ENCODE measurements at regions not wholly inside any gene's neighbourhood (a gene's known extent, or its start where the extent isn't known, plus 50 kb on each side); places are given as distances from the start of the nearest gene placed in this dataset.

- H3K27ac ChIP-seq (ENCODE audit: low read depth) = no peak overlapping the region
- no peaks in the 10 kb centered on the region for H3K36me3 Mint-ChIP-seq (ENCODE audit: low read depth)
- H3K4me3 ChIP-seq = no peak overlapping the region
- no peak overlapping the region for H3K4me2 ChIP-seq
- H2AFZ ChIP-seq = no peak overlapping the region
- no peaks in the 10 kb centered on the region for H3K4me1 ChIP-seq (ENCODE audit: insufficient read depth)
- no peaks in the 10 kb centered on the region for H3K4me1 Mint-ChIP-seq
- H3K79me2 ChIP-seq (replicated peaks; ENCODE audit: insufficient read depth) = no peaks in the 10 kb centered on the region
- H3K27me3 ChIP-seq (ENCODE audit: insufficient read depth) = no peaks in the 10 kb centered on the region
- H3K27me3 Mint-ChIP-seq (ENCODE audit: insufficient read depth, low read depth, poor library complexity) = no peaks in the 10 kb centered on the region
- H3K27ac Mint-ChIP-seq = no peak overlapping the region
- TF ChIP-seq ZNF114 (CRISPR knock-in tag; IDR thresholded peaks at IDR 0.05) = no peak
- TF ChIP-seq CREB1 (CRISPR knock-in tag; IDR thresholded peaks at IDR 0.05; ENCODE audit: low read depth) = no peak
- TF ChIP-seq ZNF331 (CRISPR knock-in tag; IDR thresholded peaks at IDR 0.05; ENCODE audit: low read depth) = no peak
- no peak for TF ChIP-seq ETS1 (IDR thresholded peaks at IDR 0.05)
- no peak for TF ChIP-seq ZNF462 (CRISPR knock-in tag; IDR thresholded peaks at IDR 0.05)
- no peaks in the 10 kb centered on the region for H3F3A ChIP-seq (replicated peaks; ENCODE audit: low read depth)
- DNase-seq (ENCODE audit: low spot score) (no peak), ATAC-seq (no peak)
- no peaks in the 10 kb centered on the region for H4K20me1 ChIP-seq (replicated peaks; ENCODE audit: insufficient read depth)
- no peaks in the 10 kb centered on the region for H3K9me3 Mint-ChIP-seq
- no peaks in the 10 kb centered on the region for H3K9me2 ChIP-seq (ENCODE audit: insufficient read depth)
- no peak overlapping the region for H3K4me3 Mint-ChIP-seq
- no peaks in the 10 kb centered on the region for H3K36me3 ChIP-seq (ENCODE audit: insufficient read depth)
Measured at GRCh38 chr2:188751816-188752215, 222.4 kb upstream of the COL3A1 start.

- H3K36me3 ChIP-seq (ENCODE audit: insufficient read depth) = no peaks in the 10 kb centered on the region
- no peak overlapping the region for H3K4me3 ChIP-seq
- Mint-ChIP-seq H3K4me3 (no peak overlapping the region), H3K9me3 (no peaks in the 10 kb centered on the region; the same call in 2 of the 3 replicates), H3K27ac (no peak overlapping the region), H3K4me1 (no peaks in the 10 kb centered on the region), H3K36me3 (ENCODE audit: low read depth) (no peaks in the 10 kb centered on the region), H3K27me3 (ENCODE audit: insufficient read depth, low read depth, poor library complexity) (no peaks in the 10 kb centered on the region)
- H3K9me2 ChIP-seq (ENCODE audit: insufficient read depth) = no peaks in the 10 kb centered on the region
- no peaks in the 10 kb centered on the region for H3K27me3 ChIP-seq (ENCODE audit: insufficient read depth)
- no peak overlapping the region for H3K4me2 ChIP-seq
- no peaks in the 10 kb centered on the region for H3F3A ChIP-seq (replicated peaks; ENCODE audit: low read depth)
- ATAC-seq (no peak), DNase-seq (ENCODE audit: low spot score) (no peak)
- no peaks in the 10 kb centered on the region for H3K79me2 ChIP-seq (replicated peaks; ENCODE audit: insufficient read depth)
- no peak overlapping the region for H2AFZ ChIP-seq
- TF ChIP-seq ZNF331 (CRISPR knock-in tag; IDR thresholded peaks at IDR 0.05; ENCODE audit: low read depth) (no peak), JUNB (IDR thresholded peaks at IDR 0.05; ENCODE audit: unreplicated experiment) (no peak), EZH2phosphoT487 (IDR thresholded peaks at IDR 0.05; ENCODE audit: unreplicated experiment) (no peak)
- H3K4me1 ChIP-seq (ENCODE audit: insufficient read depth) = no peaks in the 10 kb centered on the region
- H3K27ac ChIP-seq (ENCODE audit: low read depth) = no peak overlapping the region
- H4K20me1 ChIP-seq (replicated peaks; ENCODE audit: insufficient read depth) = no peaks in the 10 kb centered on the region
Measured at GRCh38 chr2:188752311-188752710, 221.9 kb upstream of the COL3A1 start.
